HG03521 (cell line): ENCODE measurements at regions not wholly inside any gene's neighbourhood (a gene's known extent, or its start where the extent isn't known, plus 50 kb on each side); places are given as distances from the start of the nearest gene placed in this dataset.
A peak's percentile ranks its signal among the peaks of the same experiment; 100 is the strongest.

Experiments used
- ATAC-seq: cut with Tn5 transposase; IDR thresholded peaks from one replicate; pipeline ENCODE4 v1.9.1; 2021; ENCODE audit warnings: mild to moderate bottlenecking, moderate library complexity; ENCODE audit not compliant: unreplicated experiment

GRCh38 chr2:35033748-35034147, 1321.8 kb upstream of the CRIM1 start:
- no peak for ATAC-seq

GRCh38 chr2:35023545-35023944, 1332.0 kb upstream of the CRIM1 start:
- no peak for ATAC-seq

DNA sequence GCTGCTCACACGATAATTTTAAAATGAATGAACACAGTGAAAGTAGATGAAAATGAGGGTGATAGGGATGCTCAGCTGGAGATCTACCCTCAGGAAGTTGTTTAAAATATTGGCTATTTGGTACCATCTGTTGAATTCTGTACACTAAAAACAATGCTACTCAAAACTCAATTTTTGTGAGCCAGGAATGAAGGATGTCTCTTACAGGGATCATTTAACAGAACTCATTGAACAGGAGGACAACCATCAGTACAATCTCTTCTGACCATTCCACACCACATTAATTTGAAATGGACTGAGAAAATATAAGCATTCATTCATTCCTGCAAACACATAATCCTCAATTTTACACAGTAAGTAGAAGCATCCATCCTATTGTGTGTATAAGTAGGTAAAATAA, 1355.1 kb upstream of the CRIM1 start:
- ATAC-seq: no peak

DNA sequence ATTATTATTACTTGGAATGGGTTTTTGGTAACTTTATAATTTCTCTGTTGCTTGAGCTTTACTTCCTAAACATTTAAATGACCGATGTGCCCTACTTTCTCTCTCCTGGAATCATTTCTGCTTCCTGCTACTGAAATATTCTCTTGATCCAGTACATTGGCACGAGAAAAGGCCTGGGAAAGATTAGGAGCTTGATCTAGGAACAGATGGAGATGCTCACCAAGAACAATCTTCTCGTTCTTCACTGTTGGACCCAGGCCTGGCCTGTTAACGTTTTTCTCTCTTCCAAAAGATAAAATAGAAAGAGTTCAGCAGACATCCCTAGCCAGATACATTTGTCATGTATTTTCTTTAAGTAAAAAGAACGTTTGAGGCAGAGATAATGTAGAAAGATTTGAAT, 1356.8 kb upstream of the CRIM1 start:
- ATAC-seq: no peak

GRCh38 chr2:34997779-34998178, 1357.8 kb upstream of the CRIM1 start:
- ATAC-seq: no peak

- ATAC-seq: no peak
These were observed 1360.4 kb upstream of the CRIM1 start for GRCh38 chr2:34995196-34995595.

- ATAC-seq: no peak
These were observed 1363.9 kb upstream of the CRIM1 start for GRCh38 chr2:34991508-34992274.

DNA sequence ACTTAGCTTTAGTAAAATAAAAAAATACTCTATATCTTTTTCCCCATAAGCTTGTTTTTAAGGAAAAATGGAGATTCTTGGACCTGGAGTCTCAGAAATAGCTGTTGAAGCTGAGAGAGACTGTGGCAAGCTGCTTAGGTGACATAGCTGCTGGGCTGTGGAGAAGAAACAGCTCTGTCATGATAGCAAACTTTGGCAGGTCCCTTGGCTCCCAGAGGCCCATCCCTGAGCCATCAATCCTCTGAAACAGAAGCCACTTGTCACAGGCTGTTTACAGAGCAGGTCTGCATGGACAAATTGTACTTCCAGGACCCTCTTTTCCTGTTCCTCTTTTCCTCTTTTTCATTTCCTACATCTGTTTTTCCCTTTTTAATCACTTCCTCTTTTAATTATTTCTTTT, 1370.1 kb upstream of the CRIM1 start:
- no peak for ATAC-seq

- no peak for ATAC-seq
These were observed 1374.9 kb upstream of the CRIM1 start for GRCh38 chr2:34980689-34981088.

GRCh38 chr2:34979148-34979547, 1376.4 kb upstream of the CRIM1 start:
- ATAC-seq: no peak

GRCh38 chr2:34961822-34962221, 1362.7 kb upstream of the FAM98A start:
- no peak for ATAC-seq

DNA sequence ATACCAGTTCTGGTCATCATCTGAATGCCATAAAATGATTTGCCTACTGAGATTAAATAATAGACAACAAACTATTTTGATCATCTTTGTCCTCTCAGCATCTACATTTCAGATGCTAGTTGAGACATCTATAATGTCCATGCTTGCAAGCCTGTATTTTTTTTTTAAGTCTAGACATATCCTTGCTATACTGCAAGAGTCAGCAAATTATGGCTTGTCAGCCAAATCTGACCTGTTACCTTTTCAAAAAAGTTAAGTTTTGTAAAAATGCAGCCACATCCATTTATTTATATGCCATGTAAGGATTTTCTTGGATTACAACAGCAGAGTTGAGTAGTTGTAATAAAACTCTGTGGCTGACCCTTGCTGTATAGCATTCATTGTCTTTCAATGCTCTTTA, 1355.7 kb upstream of the FAM98A start:
- ATAC-seq: no peak

GRCh38 chr2:34950797-34951196, 1351.7 kb upstream of the FAM98A start:
- ATAC-seq: no peak

DNA sequence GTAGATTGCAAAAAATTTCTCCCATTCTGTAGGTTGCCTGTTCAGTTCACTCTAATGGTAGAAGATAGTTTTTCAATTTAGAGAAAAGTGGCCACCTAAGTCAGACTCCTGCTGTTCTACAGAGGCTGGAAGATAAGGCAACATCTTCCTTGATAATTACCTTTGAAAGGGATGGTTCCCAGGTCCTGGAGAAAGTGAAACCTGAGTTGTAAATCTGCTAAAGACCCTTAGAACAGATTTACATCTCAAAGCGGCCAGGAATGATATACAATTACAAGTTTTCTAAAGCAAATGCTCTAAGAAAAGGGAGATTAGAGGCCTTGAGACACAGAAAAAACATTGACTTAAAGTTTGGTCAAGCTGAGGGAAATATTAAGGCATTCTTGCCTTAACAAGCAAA, 1350.2 kb upstream of the FAM98A start:
- no peak for ATAC-seq

GRCh38 chr2:34936089-34936488, 1337.0 kb upstream of the FAM98A start:
- no peak for ATAC-seq

DNA sequence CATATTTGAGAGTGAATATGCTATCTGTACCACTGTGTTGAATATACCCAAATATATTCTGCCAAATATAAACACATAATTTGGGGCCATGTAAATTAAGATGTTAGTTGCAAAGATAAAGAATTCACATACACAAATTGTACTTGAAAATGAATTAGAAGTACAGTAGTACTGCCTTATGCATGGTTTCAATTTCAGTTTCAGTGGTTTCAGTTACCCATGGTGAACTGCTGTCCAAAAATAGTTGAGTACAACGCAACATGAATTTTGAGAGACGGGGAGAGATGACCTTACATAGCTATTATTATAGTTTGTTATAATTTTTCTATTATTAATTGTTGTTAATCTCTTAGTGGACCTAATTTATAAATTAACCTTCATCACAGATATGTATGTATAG, 1313.0 kb upstream of the FAM98A start:
- peak; percentile 88 for ATAC-seq

DNA sequence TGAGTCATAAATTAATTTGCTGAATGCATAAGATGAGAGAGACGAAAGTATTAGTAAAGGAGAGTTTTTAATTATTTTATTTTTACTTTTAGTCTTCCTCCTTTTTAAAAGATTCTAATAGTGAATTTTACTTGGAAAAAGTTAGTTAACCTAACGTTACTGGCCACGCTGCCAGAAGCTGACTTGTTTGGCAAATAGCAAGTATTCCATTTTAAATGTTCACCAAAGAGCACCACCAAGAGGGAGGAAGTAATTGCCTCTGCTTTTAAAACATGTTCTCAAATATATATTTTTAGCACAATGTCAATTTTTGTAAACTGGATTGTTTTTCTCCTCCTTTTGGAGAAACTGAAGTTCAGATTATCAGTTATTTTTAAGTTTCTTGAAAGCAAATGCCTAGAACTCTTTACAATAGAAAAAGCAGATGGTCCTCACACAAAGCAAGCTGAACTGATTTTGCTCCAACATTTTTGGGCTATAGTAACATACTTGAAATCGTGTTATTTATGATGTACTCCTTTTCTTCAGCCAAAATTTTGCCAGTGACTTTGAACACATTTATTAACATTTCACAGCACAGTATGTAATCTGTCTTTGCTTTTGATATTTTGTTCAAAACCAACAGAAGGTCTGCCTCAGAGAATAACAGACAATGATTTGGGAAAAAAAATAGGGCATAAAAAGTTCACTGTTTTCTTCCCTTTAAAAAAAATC, 1311.0 kb upstream of the FAM98A start:
- ATAC-seq: no peak

GRCh38 chr2:34907812-34908211, 1308.7 kb upstream of the FAM98A start:
- no peak for ATAC-seq

DNA sequence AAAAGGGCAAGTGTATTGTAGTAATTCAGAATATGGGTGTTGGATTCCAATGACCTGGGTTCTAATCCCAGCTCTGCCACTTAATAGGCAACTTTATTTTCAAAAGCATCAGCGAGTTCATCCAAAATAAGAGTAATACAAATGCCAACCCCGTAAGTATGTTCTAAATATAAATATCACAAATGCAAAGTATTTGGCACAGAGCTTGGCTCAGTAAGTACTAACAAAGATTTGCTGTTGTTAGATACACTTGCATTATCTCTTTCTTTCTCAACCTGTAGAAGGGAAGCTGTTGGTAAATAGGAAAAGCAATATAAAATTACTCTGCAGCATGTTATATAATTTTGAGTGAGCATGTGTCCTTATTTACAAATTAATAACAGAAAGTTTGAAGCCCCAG, 1302.6 kb upstream of the FAM98A start:
- no peak for ATAC-seq

DNA sequence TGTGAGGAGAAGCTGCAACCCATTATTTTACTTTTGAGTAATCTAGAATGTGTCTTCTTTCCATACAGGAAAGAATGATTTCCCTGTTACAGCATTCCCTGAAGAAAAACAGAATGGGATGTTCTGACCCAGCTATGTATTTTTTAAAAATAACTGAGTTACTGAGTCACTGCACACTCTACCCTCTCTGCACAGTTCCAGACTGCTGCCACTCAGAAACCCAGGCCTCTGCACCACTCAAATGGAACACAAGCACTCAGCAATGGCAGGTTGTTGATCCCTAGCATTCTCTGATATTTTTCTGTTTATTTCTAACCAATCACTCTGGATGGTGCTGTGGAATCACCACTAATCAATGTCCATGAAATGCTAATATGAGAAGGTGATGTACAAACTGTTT, 1300.0 kb upstream of the FAM98A start:
- no peak for ATAC-seq

GRCh38 chr2:34892766-34893165, 1293.7 kb upstream of the FAM98A start:
- ATAC-seq: no peak

GRCh38 chr2:34892256-34892655, 1293.2 kb upstream of the FAM98A start:
- no peak for ATAC-seq
